Astrocyte (in vitro differentiated cells and primary cell): ENCODE measurements at regions not wholly inside any gene's neighbourhood (a gene's known extent, or its start where the extent isn't known, plus 50 kb on each side); places are given as distances from the start of the nearest gene placed in this dataset.

Source experiments
- CTCF ChIP-seq: IDR thresholded peaks from 2 replicates; pipeline ENCODE4 v1.5.1; 2011; ENCODE audit warnings: low read depth, mild to moderate bottlenecking, inconsistent platforms, low read length, moderate library complexity; ENCODE audit not compliant: insufficient read depth
- EZH2 ChIP-seq: IDR thresholded peaks from 2 replicates; pipeline ENCODE4 v1.6.1; 2012; ENCODE audit warnings: mild to moderate bottlenecking, low read length, inconsistent platforms; ENCODE audit not compliant: insufficient read depth

DNA sequence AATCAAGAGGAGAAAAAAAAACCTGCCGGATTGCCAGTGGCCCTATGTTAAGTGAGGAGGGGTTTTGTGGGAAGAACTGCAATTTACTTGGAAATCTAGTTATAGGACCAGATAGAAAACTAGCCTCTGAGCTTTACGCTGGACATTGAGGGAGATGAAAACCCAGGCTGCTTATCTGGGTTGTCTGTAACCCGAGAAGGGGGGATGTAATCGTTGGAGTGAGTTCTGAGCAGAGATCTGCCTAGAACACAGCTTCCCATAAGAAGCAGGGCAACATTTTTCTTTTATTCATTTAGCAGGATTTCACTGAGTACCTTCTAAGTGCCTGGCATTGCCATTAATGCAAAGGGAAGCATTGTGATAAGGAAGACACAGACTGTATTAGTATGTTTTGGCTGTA, 70.6 kb downstream of the KATNIP start:
- TF ChIP-seq CTCF: no peak
- no peak for TF ChIP-seq EZH2
